ENCODE measurements at regions not wholly inside any gene's neighbourhood (a gene's known extent, or its start where the extent isn't known, plus 50 kb on each side); places are given as distances from the start of the nearest gene placed in this dataset.

DNA sequence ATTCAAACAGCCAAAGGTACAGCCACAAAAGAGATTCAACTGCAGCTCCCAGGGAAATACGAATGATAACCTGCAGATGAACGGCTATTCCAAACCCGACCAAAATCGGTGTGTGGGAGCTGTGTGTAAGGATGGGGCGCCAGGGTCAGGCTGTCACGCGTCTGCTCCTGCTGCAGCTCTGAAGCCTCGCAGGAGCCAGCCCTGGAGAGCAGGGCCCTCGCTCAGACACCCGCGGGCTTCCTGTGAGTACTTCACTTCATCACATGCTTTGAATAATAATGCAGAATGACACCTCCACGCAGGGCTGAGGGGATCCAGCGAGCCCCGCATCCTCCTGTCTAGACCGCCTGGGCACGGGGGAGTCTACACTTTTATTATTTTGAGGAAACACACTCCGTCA, 307.5 kb upstream of the IRX2 start:
- CTCF ChIA-PET, result no interaction called here
- ATAC-seq (ENCODE audit: low read depth) (no peak), DNase-seq (no peak)
- Mint-ChIP-seq H3K27ac (no peak overlapping the region), H3K4me3 (no peak overlapping the region), H3K9me3 (peaks cover 13% of the 10 kb centered on the region), H3K36me3 (ENCODE audit: low read depth) (no peaks in the 10 kb centered on the region), H3K4me1 (no peaks in the 10 kb centered on the region), H3K27me3 (no peaks in the 10 kb centered on the region)
- intact Hi-C loops (cut with micrococcal nuclease), result no loop called here
- TF ChIP-seq, protein P1, sequence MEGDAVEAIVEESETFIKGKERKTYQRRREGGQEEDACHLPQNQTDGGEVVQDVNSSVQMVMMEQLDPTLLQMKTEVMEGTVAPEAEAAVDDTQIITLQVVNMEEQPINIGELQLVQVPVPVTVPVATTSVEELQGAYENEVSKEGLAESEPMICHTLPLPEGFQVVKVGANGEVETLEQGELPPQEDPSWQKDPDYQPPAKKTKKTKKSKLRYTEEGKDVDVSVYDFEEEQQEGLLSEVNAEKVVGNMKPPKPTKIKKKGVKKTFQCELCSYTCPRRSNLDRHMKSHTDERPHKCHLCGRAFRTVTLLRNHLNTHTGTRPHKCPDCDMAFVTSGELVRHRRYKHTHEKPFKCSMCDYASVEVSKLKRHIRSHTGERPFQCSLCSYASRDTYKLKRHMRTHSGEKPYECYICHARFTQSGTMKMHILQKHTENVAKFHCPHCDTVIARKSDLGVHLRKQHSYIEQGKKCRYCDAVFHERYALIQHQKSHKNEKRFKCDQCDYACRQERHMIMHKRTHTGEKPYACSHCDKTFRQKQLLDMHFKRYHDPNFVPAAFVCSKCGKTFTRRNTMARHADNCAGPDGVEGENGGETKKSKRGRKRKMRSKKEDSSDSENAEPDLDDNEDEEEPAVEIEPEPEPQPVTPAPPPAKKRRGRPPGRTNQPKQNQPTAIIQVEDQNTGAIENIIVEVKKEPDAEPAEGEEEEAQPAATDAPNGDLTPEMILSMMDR (IDR thresholded peaks at IDR 0.05), result no peak
- POLR2A ChIA-PET, result no interaction called here

DNA sequence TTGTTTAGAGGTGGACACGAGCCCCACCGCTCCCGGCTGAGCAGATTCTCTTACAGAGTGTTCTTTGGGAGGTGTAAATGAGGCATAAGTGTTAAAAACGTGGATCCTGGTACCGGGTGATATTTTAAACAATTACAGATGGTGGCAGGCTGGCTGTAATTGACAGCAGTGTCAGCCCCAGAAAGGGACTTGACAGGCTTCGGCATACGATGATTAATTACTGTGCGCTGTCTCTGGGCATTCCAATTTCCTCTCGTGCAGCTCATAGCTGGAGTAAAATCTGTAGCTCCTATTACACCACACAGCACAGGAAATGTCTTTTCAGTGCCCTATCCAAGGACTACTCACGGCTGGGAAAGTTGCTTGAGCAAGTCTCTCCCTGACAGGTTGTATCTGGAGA, 305.4 kb upstream of the IRX2 start:
- intact Hi-C loops (cut with micrococcal nuclease), result no loop called here

GRCh38 chr5:3051400-3051799, 299.9 kb upstream of the IRX2 start:
- TF ChIP-seq, protein P1 (IDR thresholded peaks at IDR 0.05), result no peak
- H3K9me3 Mint-ChIP-seq, result peaks cover 6% of the 10 kb centered on the region
- ChIA-PET POLR2A (no interaction called here), CTCF (no interaction called here)
- H3K27ac Mint-ChIP-seq, result no peak overlapping the region
- intact Hi-C loops (cut with micrococcal nuclease), result no loop called here
- H3K4me1 Mint-ChIP-seq, result no peaks in the 10 kb centered on the region
- H3K27me3 Mint-ChIP-seq, result no peaks in the 10 kb centered on the region
- no peak for DNase-seq
- H3K4me3 Mint-ChIP-seq, result no peak overlapping the region
- no peaks in the 10 kb centered on the region for H3K36me3 Mint-ChIP-seq (ENCODE audit: low read depth)
- ATAC-seq (ENCODE audit: low read depth), result no peak

More for the DNA sequence above, 305.4 kb upstream of the IRX2 start:
- H3K4me1 Mint-ChIP-seq, result no peaks in the 10 kb centered on the region
- ATAC-seq (ENCODE audit: low read depth) (no peak), DNase-seq (no peak)
- no peak overlapping the region for H3K27ac Mint-ChIP-seq
- TF ChIP-seq, protein P1 (IDR thresholded peaks at IDR 0.05), result no peak
- peaks cover 12% of the 10 kb centered on the region for H3K9me3 Mint-ChIP-seq
- CTCF ChIA-PET, result no interaction called here
- no peak overlapping the region for H3K4me3 Mint-ChIP-seq
- H3K27me3 Mint-ChIP-seq, result no peaks in the 10 kb centered on the region
- H3K36me3 Mint-ChIP-seq (ENCODE audit: low read depth), result no peaks in the 10 kb centered on the region
- POLR2A ChIA-PET, result no interaction called here

DNA sequence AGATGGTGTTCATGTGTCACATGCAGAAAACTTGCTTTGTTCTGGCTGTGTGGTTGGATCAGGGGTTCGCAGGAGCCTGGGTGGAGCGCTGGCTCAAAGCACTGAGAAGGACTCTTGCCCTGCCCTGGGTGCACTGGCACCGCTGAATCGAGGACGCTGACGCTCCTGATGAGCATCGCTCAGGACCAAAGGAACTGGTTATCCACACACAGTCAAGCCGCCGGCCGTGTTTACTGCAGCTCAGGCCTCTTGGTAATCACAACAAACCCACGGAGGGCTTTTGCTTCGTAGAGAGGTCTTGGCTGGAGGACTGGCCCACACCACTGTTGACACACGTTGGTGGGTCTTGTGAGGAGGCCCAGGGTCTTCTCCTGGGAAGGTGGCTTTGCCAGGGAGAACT, 299.4 kb upstream of the IRX2 start:
- Mint-ChIP-seq H3K36me3 (ENCODE audit: low read depth) (no peaks in the 10 kb centered on the region), H3K9me3 (peaks cover 6% of the 10 kb centered on the region), H3K27me3 (no peaks in the 10 kb centered on the region), H3K4me1 (no peaks in the 10 kb centered on the region), H3K4me3 (no peak overlapping the region), H3K27ac (no peak overlapping the region)
- CTCF ChIA-PET, result no interaction called here
- DNase-seq (no peak), ATAC-seq (ENCODE audit: low read depth) (no peak)
- POLR2A ChIA-PET, result no interaction called here
- intact Hi-C loops (cut with micrococcal nuclease), result no loop called here
- TF ChIP-seq, protein P1 (IDR thresholded peaks at IDR 0.05), result no peak

DNA sequence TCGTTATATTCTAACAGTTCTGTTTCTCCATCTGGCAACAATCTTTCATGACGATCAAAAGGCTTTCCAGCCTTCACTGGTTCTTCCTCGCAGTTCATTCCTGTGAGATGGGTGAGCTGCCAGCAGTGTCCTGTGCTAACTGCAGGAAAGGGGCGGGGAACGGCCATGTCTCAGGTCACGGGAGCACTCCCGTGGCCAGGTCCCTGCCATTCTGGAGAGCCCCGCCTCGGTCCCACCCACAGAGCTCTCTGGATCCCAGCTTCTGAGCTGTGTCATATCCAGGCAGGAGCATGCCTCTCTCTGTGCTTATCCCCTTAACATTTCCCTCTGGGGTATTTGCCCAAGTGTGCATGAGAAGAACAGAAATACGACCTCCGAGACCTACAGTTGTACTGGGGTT, 297.8 kb upstream of the IRX2 start:
- POLR2A ChIA-PET, result no interaction called here
- Mint-ChIP-seq H3K27me3 (no peaks in the 10 kb centered on the region), H3K36me3 (ENCODE audit: low read depth) (no peaks in the 10 kb centered on the region), H3K4me1 (no peaks in the 10 kb centered on the region), H3K9me3 (peaks cover 6% of the 10 kb centered on the region), H3K4me3 (no peak overlapping the region), H3K27ac (no peak overlapping the region)
- intact Hi-C loops (cut with micrococcal nuclease), result no loop called here
- ATAC-seq (ENCODE audit: low read depth), result no peak
- CTCF ChIA-PET, result no interaction called here
- TF ChIP-seq, protein P1 (IDR thresholded peaks at IDR 0.05), result no peak
- DNase-seq, result no peak

All from activated B cell treated with CpG ODN at 0.5 μM for 24 hours (primary cell).